ENCODE measurements at regions not wholly inside any gene's neighbourhood (a gene's known extent, or its start where the extent isn't known, plus 50 kb on each side); places are given as distances from the start of the nearest gene placed in this dataset.

DNA sequence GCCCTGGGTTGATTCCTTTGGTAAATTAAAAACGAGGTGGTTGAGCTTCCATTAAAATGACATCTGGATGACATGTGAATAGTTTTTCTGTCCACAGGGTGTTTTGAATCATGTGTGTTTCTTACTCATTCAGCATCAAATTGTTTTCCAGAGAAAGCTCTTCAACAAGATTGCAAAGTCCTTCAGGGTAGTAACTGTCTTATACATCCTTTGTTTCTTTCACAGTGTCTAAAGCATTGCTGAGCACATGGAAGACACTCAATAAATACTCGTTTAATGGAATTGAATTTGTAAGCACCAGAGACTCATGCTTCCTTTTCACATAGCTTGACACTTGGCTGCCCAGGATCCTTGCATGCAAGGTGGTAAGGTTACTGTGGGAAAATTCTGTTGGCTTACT lies 223.1 kb upstream of the CNTN6 start:
- TF ChIP-seq, protein P1, sequence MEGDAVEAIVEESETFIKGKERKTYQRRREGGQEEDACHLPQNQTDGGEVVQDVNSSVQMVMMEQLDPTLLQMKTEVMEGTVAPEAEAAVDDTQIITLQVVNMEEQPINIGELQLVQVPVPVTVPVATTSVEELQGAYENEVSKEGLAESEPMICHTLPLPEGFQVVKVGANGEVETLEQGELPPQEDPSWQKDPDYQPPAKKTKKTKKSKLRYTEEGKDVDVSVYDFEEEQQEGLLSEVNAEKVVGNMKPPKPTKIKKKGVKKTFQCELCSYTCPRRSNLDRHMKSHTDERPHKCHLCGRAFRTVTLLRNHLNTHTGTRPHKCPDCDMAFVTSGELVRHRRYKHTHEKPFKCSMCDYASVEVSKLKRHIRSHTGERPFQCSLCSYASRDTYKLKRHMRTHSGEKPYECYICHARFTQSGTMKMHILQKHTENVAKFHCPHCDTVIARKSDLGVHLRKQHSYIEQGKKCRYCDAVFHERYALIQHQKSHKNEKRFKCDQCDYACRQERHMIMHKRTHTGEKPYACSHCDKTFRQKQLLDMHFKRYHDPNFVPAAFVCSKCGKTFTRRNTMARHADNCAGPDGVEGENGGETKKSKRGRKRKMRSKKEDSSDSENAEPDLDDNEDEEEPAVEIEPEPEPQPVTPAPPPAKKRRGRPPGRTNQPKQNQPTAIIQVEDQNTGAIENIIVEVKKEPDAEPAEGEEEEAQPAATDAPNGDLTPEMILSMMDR (IDR thresholded peaks at IDR 0.05; ENCODE audit: control extremely low read depth, extremely low read depth, low read depth, missing control alignments): no peak
- no peak for DNase-seq (ENCODE audit: extremely low spot score)
- ChIA-PET CTCF (interaction anchor here (1.1 kb wide), 1 partner anchor 9 kb away, joined by 4 read pairs; no protein-coding TSS in a partner anchor), POLR2A (no interaction called here)

- TF ChIP-seq, protein P1 (IDR thresholded peaks at IDR 0.05; ENCODE audit: control extremely low read depth, extremely low read depth, low read depth, missing control alignments): no peak
- CTCF ChIA-PET: no interaction called here
- DNase-seq (ENCODE audit: extremely low spot score): no peak
- POLR2A ChIA-PET: no interaction called here
Observed at GRCh38 chr3:871651-872050, 221.2 kb upstream of the CNTN6 start.

GRCh38 chr3:877001-877400 lies 215.8 kb upstream of the CNTN6 start:
- ChIA-PET POLR2A (no interaction called here), CTCF (no interaction called here)
- DNase-seq (ENCODE audit: extremely low spot score): no peak
- TF ChIP-seq, protein P1 (IDR thresholded peaks at IDR 0.05; ENCODE audit: control extremely low read depth, extremely low read depth, low read depth, missing control alignments): no peak

GRCh38 chr3:878746-879145 lies 214.1 kb upstream of the CNTN6 start:
- ChIA-PET CTCF (no interaction called here), POLR2A (no interaction called here)
- TF ChIP-seq, protein P1 (IDR thresholded peaks at IDR 0.05; ENCODE audit: control extremely low read depth, extremely low read depth, low read depth, missing control alignments): no peak
- DNase-seq (ENCODE audit: extremely low spot score): no peak

- ChIA-PET POLR2A (no interaction called here), CTCF (no interaction called here)
- TF ChIP-seq, protein P1 (IDR thresholded peaks at IDR 0.05; ENCODE audit: control extremely low read depth, extremely low read depth, low read depth, missing control alignments): no peak
- no peak for DNase-seq (ENCODE audit: extremely low spot score)
Observed at GRCh38 chr3:880371-880770, 212.5 kb upstream of the CNTN6 start.

- CTCF ChIA-PET: interaction anchor here (1.5 kb wide), 1 partner anchor 9 kb away, joined by 4 read pairs; no protein-coding TSS in a partner anchor
- TF ChIP-seq, protein P1 (IDR thresholded peaks at IDR 0.05; ENCODE audit: control extremely low read depth, extremely low read depth, low read depth, missing control alignments): no peak
- POLR2A ChIA-PET: no interaction called here
- no peak for DNase-seq (ENCODE audit: extremely low spot score)
Observed at GRCh38 chr3:882533-882932, 210.3 kb upstream of the CNTN6 start.

Measured in GM10248 (cell line).